GM04504 (cell line): ENCODE measurements at regions not wholly inside any gene's neighbourhood (a gene's known extent, or its start where the extent isn't known, plus 50 kb on each side); places are given as distances from the start of the nearest gene placed in this dataset.
A peak's percentile ranks its signal among the peaks of the same experiment; 100 is the strongest.

Experiments used
- DNase-seq: peaks from one replicate; pipeline ENCODE4 v3.0.0-alpha.2; 2012; ENCODE audit warnings: low read depth

GRCh38 chr11:32002311-32002710 lies 88.6 kb upstream of the RCN1 start:
- DNase-seq, result no peak

- DNase-seq, result no peak
Measured at GRCh38 chr11:31997955-31998354, 92.9 kb upstream of the RCN1 start.

GRCh38 chr11:31996159-31996881 lies 94.6 kb upstream of the RCN1 start:
- no peak for DNase-seq

- no peak for DNase-seq
Measured at GRCh38 chr11:31995525-31996094, 95.3 kb upstream of the RCN1 start.

GRCh38 chr11:31995032-31995431 lies 95.8 kb upstream of the RCN1 start:
- no peak for DNase-seq

- no peak for DNase-seq
Measured at GRCh38 chr11:31987118-31988005, 103.5 kb upstream of the RCN1 start.

GRCh38 chr11:31986201-31986889 lies 104.5 kb upstream of the RCN1 start:
- DNase-seq, result no peak

- no peak for DNase-seq
Measured at GRCh38 chr11:31981457-31981856, 109.4 kb upstream of the RCN1 start.

- no peak for DNase-seq
Measured at GRCh38 chr11:31977343-31977742, 113.5 kb upstream of the RCN1 start.

- peak; percentile 59 for DNase-seq
Measured at GRCh38 chr11:31974366-31975136, 116.3 kb upstream of the RCN1 start.

GRCh38 chr11:31973172-31973571 lies 117.7 kb upstream of the RCN1 start:
- DNase-seq, result no peak

GRCh38 chr11:31972623-31973022 lies 118.3 kb upstream of the RCN1 start:
- no peak for DNase-seq

GRCh38 chr11:31969359-31969702 lies 121.5 kb upstream of the RCN1 start:
- DNase-seq, result no peak

- peak; percentile 61 for DNase-seq
Measured at GRCh38 chr11:31968461-31969358, 122.2 kb upstream of the RCN1 start.

GRCh38 chr11:31967404-31968130 lies 123.3 kb upstream of the RCN1 start:
- no peak for DNase-seq

- no peak for DNase-seq
Measured at GRCh38 chr11:31966846-31967245, 124.0 kb upstream of the RCN1 start.

- no peak for DNase-seq
Measured at GRCh38 chr11:31964181-31964580, 126.7 kb upstream of the RCN1 start.

GRCh38 chr11:31960126-31960525 lies 130.7 kb upstream of the RCN1 start:
- no peak for DNase-seq

GRCh38 chr11:31959716-31960115 lies 131.2 kb upstream of the RCN1 start:
- no peak for DNase-seq
